Activated CD4-positive, alpha-beta T cell treated with anti-CD3 and anti-CD28 coated beads for 36 hours (primary cell): ENCODE measurements at regions not wholly inside any gene's neighbourhood (a gene's known extent, or its start where the extent isn't known, plus 50 kb on each side); places are given as distances from the start of the nearest gene placed in this dataset.

ENCODE experiments used
- ATAC-seq: fragments of 200-7000 bp; cut with Tn5 transposase; one replicate; pipeline ENCODE4 v1.10.0; 2021; ENCODE audit warnings: mild to moderate bottlenecking, moderate library complexity
- CTCF ChIA-PET: fragments of 350-600 bp; sonication (Branson Sonifier 250); formaldehyde crosslinking; loops from one replicate; lab custom pipeline; 2021; ENCODE audit warnings: antibody characterized with exemption; lab: Charles Lee
- POLR2A ChIA-PET: fragments of 350-600 bp; sonication (Branson Sonifier 250); formaldehyde crosslinking; loops from one replicate; lab custom pipeline; 2021; ENCODE audit warnings: antibody characterized with exemption, inconsistent platforms; lab: Charles Lee
- DNase-seq: peaks from one replicate; pipeline ENCODE4 v3.0.0-alpha.2; 2020
- H3K27ac Mint-ChIP-seq: one replicate; pipeline ENCODE4 v1.8.0; 2021; ENCODE audit warnings: mixed read lengths
- H3K27me3 Mint-ChIP-seq: one replicate; pipeline ENCODE4 v1.8.0; 2021; ENCODE audit warnings: mixed read lengths
- H3K36me3 Mint-ChIP-seq: one replicate; pipeline ENCODE4 v1.8.0; 2021; ENCODE audit warnings: low read depth, mixed read lengths
- H3K4me1 Mint-ChIP-seq: one replicate; pipeline ENCODE4 v1.8.0; 2021; ENCODE audit warnings: mixed read lengths
- H3K4me3 Mint-ChIP-seq: one replicate; pipeline ENCODE4 v1.8.0; 2021; ENCODE audit warnings: mild to moderate bottlenecking, moderate library complexity, mixed read lengths
- H3K9me3 Mint-ChIP-seq: one replicate; pipeline ENCODE4 v1.8.0; 2021; ENCODE audit warnings: low read depth, mixed read lengths
- intact Hi-C, 2 experiments: fragments of 100-400 bp; cut with DNase I in 1 of 2; cut with micrococcal nuclease in 1 of 2; formaldehyde crosslinking; loops; one replicate each; pipeline versions ENCODE4 v1.14.2 to v1.15.1; 2022 to 2024; cut with DNase I, micrococcal nuclease

- Mint-ChIP-seq H3K4me3 (no peak overlapping the region), H3K27ac (no peak overlapping the region), H3K27me3 (peaks cover 13% of the 10 kb centered on the region), H3K4me1 (no peaks in the 10 kb centered on the region), H3K9me3 (no peaks in the 10 kb centered on the region), H3K36me3 (no peaks in the 10 kb centered on the region)
- no peak for DNase-seq
- intact Hi-C loops = no loop called here
- ChIA-PET POLR2A (no interaction called here), CTCF (no interaction called here)
- ATAC-seq = no peak
Measured at GRCh38 chr6:170483413-170483812, 69.7 kb downstream of the PSMB1 start.

- Mint-ChIP-seq H3K4me3 (no peak overlapping the region), H3K27ac (no peak overlapping the region), H3K4me1 (no peaks in the 10 kb centered on the region), H3K36me3 (no peaks in the 10 kb centered on the region), H3K27me3 (peaks cover 7% of the 10 kb centered on the region), H3K9me3 (no peaks in the 10 kb centered on the region)
- DNase-seq = no peak
- ATAC-seq = no peak
- intact Hi-C loops = no loop called here
- ChIA-PET CTCF (no interaction called here), POLR2A (no interaction called here)
Measured at GRCh38 chr6:170480050-170480692, 72.9 kb downstream of the PSMB1 start.

- H3K4me3 Mint-ChIP-seq = no peak overlapping the region
- peaks cover 8% of the 10 kb centered on the region for H3K27me3 Mint-ChIP-seq
- DNase-seq = no peak
- POLR2A ChIA-PET = no interaction called here
- no peaks in the 10 kb centered on the region for H3K4me1 Mint-ChIP-seq
- ATAC-seq = no peak
- H3K9me3 Mint-ChIP-seq = no peaks in the 10 kb centered on the region
- H3K36me3 Mint-ChIP-seq = no peaks in the 10 kb centered on the region
- no peak overlapping the region for H3K27ac Mint-ChIP-seq
- intact Hi-C loops = no loop called here
- CTCF ChIA-PET = no interaction called here
Measured at GRCh38 chr6:170476360-170476759, 76.7 kb downstream of the PSMB1 start.

GRCh38 chr6:170475118-170475517 lies 78.0 kb downstream of the PSMB1 start:
- ATAC-seq = no peak
- Mint-ChIP-seq H3K9me3 (no peaks in the 10 kb centered on the region), H3K36me3 (no peaks in the 10 kb centered on the region), H3K27ac (no peak overlapping the region), H3K27me3 (peaks cover 4% of the 10 kb centered on the region), H3K4me3 (no peak overlapping the region), H3K4me1 (no peaks in the 10 kb centered on the region)
- POLR2A ChIA-PET = no interaction called here
- intact Hi-C loops = no loop called here
- DNase-seq = no peak
- CTCF ChIA-PET = no interaction called here

- no peak for ATAC-seq
- H3K27ac Mint-ChIP-seq = no peak overlapping the region
- ChIA-PET POLR2A (no interaction called here), CTCF (interaction anchor here (0.7 kb wide), 1 partner anchor 17 kb away, joined by 4 read pairs; no protein-coding TSS in a partner anchor)
- no peaks in the 10 kb centered on the region for H3K36me3 Mint-ChIP-seq
- DNase-seq = no peak
- intact Hi-C loops = no loop called here
- peaks cover 4% of the 10 kb centered on the region for H3K27me3 Mint-ChIP-seq
- no peaks in the 10 kb centered on the region for H3K4me1 Mint-ChIP-seq
- no peaks in the 10 kb centered on the region for H3K9me3 Mint-ChIP-seq
- H3K4me3 Mint-ChIP-seq = no peak overlapping the region
Measured at GRCh38 chr6:170473801-170474200, 79.3 kb downstream of the PSMB1 start.

- Mint-ChIP-seq H3K4me3 (no peak overlapping the region), H3K9me3 (no peaks in the 10 kb centered on the region), H3K36me3 (no peaks in the 10 kb centered on the region), H3K27me3 (peaks cover 4% of the 10 kb centered on the region), H3K27ac (no peak overlapping the region), H3K4me1 (no peaks in the 10 kb centered on the region)
- ChIA-PET CTCF (interaction anchor here (0.6 to 0.7 kb wide), 2 partner anchors 16 to 58 kb away, joined by 3 to 4 read pairs; no protein-coding TSS in a partner anchor), POLR2A (no interaction called here)
- DNase-seq (no peak), ATAC-seq (no peak)
- intact Hi-C loops = no loop called here
Measured at GRCh38 chr6:170473301-170473717, 79.8 kb downstream of the PSMB1 start.

- ChIA-PET CTCF (no interaction called here), POLR2A (no interaction called here)
- Mint-ChIP-seq H3K9me3 (peaks cover 2% of the 10 kb centered on the region), H3K27me3 (peaks cover 4% of the 10 kb centered on the region), H3K4me3 (no peak overlapping the region), H3K36me3 (no peaks in the 10 kb centered on the region), H3K4me1 (no peaks in the 10 kb centered on the region), H3K27ac (no peak overlapping the region)
- intact Hi-C loops = no loop called here
- no peak for DNase-seq
- ATAC-seq = no peak
Measured at GRCh38 chr6:170471491-170471890, 81.6 kb downstream of the PSMB1 start.

GRCh38 chr6:170470734-170471133 lies 82.4 kb downstream of the PSMB1 start:
- Mint-ChIP-seq H3K4me3 (no peak overlapping the region), H3K4me1 (no peaks in the 10 kb centered on the region), H3K27me3 (peaks cover 4% of the 10 kb centered on the region), H3K9me3 (peaks cover 2% of the 10 kb centered on the region), H3K27ac (no peak overlapping the region), H3K36me3 (no peaks in the 10 kb centered on the region)
- intact Hi-C loops = no loop called here
- ChIA-PET CTCF (no interaction called here), POLR2A (no interaction called here)
- no peak for DNase-seq
- no peak for ATAC-seq

- Mint-ChIP-seq H3K36me3 (no peaks in the 10 kb centered on the region), H3K27me3 (peaks cover 6% of the 10 kb centered on the region), H3K27ac (no peak overlapping the region), H3K4me3 (no peak overlapping the region), H3K9me3 (peaks cover 2% of the 10 kb centered on the region), H3K4me1 (peaks cover 3% of the 10 kb centered on the region)
- DNase-seq (no peak), ATAC-seq (no peak)
- POLR2A ChIA-PET = no interaction called here
- intact Hi-C loops = no loop called here
- CTCF ChIA-PET = no interaction called here
Measured at GRCh38 chr6:170464524-170464979, 88.6 kb downstream of the PSMB1 start.

GRCh38 chr6:170464080-170464479 lies 89.0 kb downstream of the PSMB1 start:
- no peak overlapping the region for H3K4me3 Mint-ChIP-seq
- DNase-seq (no peak), ATAC-seq (no peak)
- intact Hi-C loops = no loop called here
- peaks cover 2% of the 10 kb centered on the region for H3K9me3 Mint-ChIP-seq
- peaks cover 5% of the 10 kb centered on the region for H3K4me1 Mint-ChIP-seq
- CTCF ChIA-PET = no interaction called here
- no peak overlapping the region for H3K27ac Mint-ChIP-seq
- no peaks in the 10 kb centered on the region for H3K36me3 Mint-ChIP-seq
- POLR2A ChIA-PET = no interaction called here
- H3K27me3 Mint-ChIP-seq = peaks cover 8% of the 10 kb centered on the region

- no peak for ATAC-seq
- peaks cover 8% of the 10 kb centered on the region for H3K27me3 Mint-ChIP-seq
- H3K27ac Mint-ChIP-seq = no peak overlapping the region
- no peaks in the 10 kb centered on the region for H3K36me3 Mint-ChIP-seq
- DNase-seq = no peak
- intact Hi-C loops = no loop called here
- CTCF ChIA-PET = no interaction called here
- no peak overlapping the region for H3K4me3 Mint-ChIP-seq
- H3K4me1 Mint-ChIP-seq = peaks cover 5% of the 10 kb centered on the region
- POLR2A ChIA-PET = no interaction called here
- peaks cover 2% of the 10 kb centered on the region for H3K9me3 Mint-ChIP-seq
Measured at GRCh38 chr6:170463101-170463721, 89.9 kb downstream of the PSMB1 start.

GRCh38 chr6:170462366-170463020 lies 90.6 kb downstream of the PSMB1 start:
- Mint-ChIP-seq H3K4me1 (peaks cover 5% of the 10 kb centered on the region), H3K27ac (no peak overlapping the region), H3K27me3 (peaks cover 8% of the 10 kb centered on the region), H3K9me3 (no peaks in the 10 kb centered on the region), H3K4me3 (no peak overlapping the region), H3K36me3 (no peaks in the 10 kb centered on the region)
- intact Hi-C loops = no loop called here
- CTCF ChIA-PET = no interaction called here
- POLR2A ChIA-PET = no interaction called here
- ATAC-seq = no peak
- no peak for DNase-seq
